SHP77 treated with DMSO at 0.1 percent for 48 hours (cell line): ENCODE measurements at regions not wholly inside any gene's neighbourhood (a gene's known extent, or its start where the extent isn't known, plus 50 kb on each side); places are given as distances from the start of the nearest gene placed in this dataset.

Experiments used
- DNase-seq: peaks from one replicate; lab custom pipeline; 2025; lab: John Stamatoyannopoulos, UW

DNA sequence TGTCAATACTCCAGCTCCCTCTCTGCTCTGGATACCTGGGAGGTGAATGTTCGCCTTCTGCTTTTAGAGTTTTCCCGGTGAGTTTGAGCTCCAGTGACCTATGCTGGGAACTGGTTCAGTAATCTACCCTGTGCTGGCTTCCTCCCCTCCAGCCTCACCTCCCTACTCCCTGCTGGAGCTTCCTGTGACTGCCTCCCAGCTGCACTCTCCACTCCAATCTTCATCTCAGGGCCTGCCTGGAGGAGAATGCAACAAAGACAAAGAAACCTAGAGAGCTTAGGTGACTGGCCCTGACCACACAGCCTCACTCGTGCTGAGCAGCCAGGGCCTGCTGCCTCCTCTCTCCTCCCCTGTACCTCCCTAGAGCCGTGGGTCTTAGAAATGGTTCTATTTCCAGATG is 101.6 kb upstream of the FOXF1 start:
- no peak for DNase-seq

DNA sequence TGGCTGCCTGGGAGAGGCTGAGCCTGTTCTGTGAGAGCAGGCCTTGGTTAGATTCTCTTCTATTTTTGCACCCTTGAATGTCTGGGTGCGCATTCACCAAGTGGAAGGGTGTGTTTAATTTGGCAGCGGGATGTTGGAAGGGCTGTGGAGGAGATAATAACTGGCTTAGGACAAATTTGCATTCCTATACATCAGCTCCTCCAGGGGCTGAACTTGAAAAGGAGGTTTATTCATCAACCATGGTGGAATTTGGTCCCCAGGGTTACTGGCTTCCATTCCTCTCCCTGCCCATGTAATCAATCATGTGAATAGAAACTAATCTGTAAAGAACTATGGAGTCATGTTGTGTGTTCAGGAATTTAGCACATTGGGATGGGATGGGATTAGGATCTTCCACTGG is 100.2 kb upstream of the FOXF1 start:
- DNase-seq, result no peak

DNA sequence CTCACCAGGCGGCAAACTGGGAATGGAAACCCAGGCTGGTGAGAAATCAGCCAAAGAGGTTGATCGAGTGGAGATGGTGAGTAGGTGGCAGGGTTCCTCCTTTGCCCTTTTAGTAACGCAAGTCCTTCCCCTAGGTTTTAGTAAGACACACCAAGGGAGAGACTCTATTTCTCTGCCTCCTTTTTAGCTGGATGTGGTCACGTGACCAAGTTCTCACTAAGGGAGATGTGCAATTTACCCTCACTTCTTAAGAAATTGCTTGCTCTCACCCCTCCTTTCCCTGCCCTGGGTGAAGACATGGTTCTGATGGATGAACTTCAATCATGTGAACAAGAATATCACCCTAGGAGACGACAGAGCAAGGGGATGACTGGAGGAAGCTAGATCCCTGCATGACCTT is 99.8 kb upstream of the FOXF1 start:
- no peak for DNase-seq

DNA sequence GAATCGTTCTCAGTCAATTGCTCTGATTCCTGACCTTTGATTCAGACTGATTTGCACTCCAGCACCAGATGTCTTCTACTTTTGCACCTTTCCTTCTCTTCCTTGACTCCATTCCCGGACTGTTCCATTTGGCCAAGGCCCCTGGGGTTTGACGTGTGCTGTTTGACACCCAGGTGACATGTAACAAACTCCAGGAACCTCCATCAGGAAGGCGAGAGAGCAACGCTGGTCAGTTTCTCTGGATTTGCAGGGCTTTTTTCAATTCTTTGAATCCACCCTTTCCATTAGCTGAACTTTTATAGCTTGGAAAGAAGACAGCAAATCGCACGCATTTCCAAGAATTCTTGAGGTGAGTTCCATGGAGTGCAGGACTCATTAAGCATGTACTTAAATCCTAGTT is 98.4 kb upstream of the FOXF1 start:
- no peak for DNase-seq

DNA sequence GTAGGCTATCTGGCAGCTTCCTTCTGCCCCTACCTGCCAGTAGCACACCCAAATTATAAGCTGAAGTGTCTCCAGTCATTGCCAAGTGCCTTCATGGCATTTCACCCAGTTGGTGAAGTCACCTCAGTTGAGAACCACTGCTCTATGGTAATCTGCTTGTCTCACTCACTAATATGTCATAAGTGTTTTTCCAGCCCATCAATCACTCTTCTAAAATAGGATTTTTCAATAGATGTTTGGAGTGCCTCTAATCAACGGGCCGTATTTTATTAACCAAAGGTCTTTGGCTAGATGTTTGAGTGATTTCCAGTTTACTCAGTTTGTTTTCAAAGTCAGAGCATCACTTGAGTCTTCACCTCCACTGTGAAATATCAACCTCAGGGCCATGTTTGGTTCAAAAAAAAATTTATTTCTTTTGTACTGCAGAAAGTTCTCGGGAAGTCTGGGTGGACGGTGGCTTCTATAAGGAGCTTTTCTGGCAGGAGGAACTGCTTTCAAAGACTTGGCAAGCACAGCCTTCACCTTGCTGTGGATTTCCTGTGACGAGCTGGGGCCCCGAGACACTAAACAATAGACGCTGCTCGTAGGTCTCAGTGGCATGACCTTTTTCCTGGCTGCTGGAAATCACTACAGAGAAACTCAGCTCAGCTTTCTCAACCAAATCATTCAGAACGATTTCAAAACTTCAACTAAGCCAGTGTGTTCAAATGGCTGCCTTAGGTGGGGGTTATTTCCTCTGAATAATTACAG is 95.2 kb upstream of the FOXF1 start:
- DNase-seq, result no peak

DNA sequence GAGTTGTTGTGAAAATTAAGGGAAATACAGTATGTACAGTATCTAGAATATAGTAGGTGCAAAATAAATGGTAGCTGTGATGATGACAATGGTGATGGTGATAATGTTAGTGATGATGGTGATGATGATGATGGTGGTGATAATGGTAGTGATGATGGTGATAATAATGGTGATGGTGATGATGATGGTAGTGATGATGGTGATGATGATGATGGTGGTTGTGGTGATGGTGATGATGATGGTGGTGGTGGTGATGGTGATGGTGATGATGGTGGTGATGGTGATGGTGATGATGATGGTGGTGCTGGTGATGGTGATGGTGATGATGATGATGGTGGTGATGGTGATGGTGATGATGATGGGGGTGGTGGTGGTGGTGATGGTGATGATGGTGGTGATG is 91.3 kb upstream of the FOXF1 start:
- DNase-seq, result no peak

DNA sequence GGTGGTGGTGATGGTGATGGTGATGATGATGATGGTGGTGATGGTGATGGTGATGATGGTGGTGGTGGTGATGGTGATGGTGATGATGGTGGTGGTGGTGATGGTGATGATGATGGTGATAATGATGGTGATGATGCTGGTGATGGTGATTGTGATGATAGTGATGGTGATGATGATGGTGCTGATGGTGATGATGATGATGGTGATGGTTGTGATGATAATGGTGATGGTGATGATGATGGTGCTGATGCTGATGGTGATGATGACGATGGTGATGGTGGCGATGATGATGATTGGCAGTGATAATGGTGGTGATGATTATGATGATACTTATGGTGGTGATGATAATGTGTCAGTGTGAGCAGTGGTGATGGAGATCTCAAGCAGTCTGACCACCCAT is 90.8 kb upstream of the FOXF1 start:
- no peak for DNase-seq

DNA sequence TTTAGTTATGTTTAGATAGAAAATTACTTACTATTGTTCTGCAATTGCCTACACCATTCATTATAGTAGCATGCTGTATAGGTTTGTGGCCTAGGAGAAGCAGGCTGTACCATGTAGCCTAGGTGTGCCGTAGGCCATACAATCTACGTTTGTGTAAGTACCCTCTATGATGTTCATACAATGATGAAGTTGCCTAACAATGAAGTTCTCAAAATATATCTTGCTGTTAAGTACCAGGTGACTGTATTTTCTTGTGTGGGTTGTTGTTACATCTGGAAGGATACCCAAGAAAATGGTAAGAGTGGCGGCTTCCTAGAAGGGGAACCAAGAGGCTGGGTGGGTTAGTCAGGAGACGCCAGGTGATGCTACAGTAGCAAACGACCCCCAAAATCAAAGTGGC is 88.3 kb upstream of the FOXF1 start:
- no peak for DNase-seq

DNA sequence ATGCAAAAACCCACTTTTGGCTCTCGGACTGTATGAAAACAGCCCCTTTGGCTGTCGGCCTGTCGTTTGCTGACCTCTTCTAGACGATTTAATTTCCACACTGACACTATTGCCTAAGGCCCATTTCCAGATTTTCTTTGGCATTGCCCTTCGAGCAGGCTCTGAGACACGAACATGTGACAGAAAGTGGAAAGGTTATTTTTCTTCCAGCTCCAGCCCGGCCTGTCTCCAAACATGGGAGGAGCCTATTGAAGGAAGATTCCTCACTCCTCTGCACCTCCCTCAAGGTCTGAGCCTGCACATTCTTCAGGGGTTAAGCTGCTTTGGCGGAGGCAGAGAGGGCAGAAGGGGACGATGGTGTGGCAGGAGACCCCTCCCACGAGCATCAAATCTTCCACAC is 85.9 kb upstream of the FOXF1 start:
- no peak for DNase-seq

DNA sequence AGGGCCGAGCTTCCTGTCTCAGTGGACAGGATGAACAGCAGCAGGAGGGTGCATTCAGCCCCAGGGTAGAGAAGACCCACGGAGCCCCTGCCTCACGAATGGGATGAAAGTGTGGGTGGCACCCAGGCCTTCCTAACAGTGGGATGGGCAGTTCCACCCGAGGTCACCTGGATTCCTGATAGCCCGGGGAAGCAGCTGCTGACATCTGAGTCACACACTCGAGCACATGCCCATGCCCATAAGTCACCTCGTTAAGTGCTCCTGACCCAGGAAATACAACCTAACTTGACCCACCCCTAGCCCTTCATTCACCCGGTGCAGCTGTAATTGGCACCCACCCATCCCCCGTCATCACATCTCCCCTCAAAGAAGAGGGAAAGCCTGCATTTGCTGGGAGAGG is 85.3 kb upstream of the FOXF1 start:
- DNase-seq, result no peak

DNA sequence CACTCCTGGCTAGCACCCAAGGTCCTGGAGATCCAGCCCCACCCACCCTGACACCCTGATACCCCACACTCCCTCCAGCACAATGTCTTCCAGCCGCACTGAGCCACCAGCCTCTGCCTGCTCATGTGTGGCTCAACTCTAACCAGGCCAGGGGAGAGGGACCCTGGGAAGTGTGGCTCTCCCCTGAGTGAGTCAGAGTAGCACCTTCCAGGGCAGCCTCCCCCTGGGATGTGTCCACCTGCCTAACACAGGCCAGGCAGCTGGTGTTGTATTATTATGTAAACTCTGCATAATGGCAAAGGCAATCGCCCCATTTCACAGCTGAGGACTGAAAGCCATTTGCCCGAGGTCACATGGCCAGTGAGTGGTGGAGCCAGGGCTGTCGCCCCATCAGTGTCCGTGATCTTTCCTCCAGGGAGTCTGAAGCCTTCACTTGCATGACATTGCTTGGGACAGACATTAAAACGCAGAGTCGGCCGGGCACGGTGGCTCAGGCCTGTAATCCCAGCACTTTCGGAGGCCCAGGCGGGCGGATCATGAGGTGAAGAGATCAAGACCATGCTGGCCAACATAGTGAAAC is 84.2 kb upstream of the FOXF1 start:
- DNase-seq, result no peak

DNA sequence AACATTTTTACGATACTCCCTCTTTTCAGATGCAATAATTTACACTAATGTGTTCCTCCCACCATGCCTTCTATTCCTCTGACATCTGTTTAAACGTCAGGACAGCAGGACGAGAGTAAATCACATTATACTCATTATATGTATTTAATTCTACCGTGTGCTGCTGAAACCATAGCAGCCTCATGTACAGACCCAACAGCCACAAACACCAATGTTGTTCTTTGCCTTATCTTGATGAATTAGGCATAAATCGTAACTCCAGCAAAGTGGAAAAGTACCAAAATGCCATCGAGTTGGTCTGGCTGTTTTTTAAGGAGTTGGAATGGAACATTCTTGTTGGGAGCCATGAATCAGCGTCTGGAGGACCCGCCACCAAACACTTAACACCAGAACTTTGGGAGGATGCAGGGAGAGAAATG is 82.9 kb upstream of the FOXF1 start:
- DNase-seq, result no peak

DNA sequence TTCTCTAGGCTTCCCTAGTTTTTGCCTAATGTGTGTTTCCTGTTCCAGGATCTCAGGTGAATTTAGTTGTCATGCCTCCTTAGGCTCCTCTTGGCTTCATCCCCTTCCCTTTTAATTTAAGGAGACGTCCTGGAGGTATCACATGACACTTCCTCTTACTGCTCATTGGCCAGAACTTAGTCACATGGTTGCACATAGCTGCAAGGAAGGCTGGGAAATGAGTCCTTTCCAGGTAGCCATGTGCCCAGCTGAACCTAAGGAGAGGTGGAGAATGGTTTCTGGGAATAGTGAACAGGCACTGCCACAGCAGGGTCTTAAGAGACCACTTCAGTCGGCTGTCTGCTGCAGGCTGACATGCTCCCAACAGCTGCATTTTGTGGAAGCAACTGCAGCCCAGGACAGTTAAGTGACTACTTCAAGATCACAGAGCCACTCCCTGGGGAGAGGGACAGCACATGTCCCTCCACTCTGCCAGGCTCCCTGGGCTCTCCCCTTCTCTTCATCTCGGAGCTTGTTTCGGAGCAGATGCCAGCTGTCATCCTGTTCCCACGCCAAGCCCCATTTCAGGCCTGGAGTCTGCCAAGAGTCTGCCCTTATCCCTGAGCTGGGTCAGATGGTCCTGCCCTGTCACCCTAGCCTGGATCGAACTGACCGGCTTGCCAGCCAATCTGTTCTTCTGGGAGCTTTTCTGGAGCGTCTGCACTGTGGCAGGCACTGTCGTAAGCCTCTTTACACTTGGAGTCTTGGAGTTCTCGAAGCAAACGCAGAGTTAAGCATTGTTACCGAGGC is 81.4 kb upstream of the FOXF1 start:
- DNase-seq, result no peak

DNA sequence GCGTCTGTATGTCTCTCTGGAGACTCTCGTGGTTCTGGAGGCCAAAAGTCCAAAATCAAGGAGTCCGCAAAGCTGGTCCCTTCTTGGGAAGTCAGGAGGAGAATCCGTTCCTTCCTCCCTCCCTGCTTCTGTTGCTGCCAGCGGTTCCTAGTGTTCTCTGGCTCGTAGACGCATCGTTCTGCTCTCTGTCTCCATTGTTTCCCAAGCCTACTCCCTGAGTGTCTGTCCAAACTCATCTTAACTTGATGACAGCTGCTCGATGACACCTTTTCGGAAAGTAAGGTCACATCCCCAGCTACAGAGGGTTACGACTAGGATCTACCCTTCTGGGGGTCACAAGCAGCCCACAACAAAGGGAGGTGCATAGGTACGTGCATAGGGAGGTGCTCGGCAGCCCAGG is 80.7 kb upstream of the FOXF1 start:
- DNase-seq, result no peak

DNA sequence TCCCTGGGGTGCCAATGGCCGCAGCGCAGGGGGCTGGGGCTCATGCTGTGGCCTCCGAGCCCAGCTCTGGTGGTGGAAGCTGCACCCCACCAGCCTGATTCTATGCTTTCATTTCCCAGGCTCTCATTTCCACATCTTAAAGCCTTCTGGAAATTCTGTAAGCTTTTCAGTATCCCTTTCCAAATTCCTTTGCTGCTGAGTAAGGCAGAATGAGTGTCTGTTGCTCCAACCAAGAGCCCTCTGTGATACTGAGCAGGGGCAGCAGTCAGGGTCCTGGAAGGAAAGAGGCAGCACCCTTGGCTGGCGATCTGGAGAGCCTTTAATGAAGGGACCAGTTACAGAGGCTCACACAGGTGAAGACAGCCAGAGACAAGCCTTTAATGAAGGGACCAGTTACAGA is 79.5 kb upstream of the FOXF1 start:
- DNase-seq, result no peak

DNA sequence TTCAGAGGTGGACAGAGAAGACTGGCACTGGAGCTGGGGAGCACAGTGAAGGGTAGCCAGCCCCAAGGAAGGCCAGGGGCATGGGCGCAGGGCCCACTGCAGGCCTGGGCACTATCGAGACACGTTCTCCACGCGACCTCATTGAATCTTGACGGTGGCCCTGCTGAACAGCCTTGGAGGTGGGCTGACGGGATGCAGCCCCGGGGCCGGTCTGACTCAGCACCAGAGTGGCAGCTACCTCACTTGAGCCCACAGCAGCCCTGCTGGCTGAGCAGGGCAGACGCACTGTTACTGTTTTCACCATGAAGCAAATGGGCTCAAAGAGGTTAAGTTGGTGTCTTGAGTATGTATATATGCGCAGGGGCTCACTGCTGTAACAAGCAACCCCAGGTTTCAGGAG is 78.8 kb upstream of the FOXF1 start:
- DNase-seq, result no peak

DNA sequence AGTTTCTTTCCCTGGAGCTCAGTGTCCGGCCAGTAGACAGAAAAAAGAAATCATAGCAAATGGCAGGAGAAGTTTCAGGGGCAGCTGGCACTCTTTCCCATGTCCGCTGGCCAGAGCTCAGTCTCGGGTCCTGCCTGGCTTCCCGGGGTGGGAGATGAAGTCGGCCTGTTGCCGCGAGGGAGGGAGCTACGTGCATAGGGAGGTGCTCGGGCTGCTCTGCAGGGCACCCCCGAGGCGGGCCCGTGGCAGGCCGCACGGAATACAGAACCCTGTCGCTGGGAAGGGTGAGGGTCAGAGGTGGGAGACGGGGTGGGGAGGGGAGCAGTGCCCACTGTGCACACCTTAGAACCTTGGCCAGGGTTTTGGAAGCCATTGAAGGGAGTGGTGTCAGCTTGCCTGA is 78.3 kb upstream of the FOXF1 start:
- no peak for DNase-seq

DNA sequence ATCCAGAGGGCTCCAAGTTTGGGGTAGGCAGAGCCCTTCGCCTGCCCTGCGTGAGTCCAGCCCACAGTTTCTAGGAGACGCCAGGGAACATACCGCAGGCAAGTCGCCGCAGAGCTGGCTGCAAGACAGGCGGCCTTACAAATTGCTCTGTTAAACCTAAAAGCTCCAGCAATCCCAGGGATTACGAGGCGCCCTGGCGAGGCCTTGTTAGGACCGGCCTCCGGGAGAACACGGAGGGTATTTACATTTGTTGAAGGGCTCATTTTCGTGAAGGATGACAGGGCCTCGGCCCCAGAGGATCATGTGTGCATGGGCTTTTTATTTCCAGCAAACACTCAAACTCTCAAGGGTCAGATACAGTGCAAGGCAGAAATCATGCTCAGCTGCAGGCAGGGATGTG is 77.6 kb upstream of the FOXF1 start:
- DNase-seq, result no peak

DNA sequence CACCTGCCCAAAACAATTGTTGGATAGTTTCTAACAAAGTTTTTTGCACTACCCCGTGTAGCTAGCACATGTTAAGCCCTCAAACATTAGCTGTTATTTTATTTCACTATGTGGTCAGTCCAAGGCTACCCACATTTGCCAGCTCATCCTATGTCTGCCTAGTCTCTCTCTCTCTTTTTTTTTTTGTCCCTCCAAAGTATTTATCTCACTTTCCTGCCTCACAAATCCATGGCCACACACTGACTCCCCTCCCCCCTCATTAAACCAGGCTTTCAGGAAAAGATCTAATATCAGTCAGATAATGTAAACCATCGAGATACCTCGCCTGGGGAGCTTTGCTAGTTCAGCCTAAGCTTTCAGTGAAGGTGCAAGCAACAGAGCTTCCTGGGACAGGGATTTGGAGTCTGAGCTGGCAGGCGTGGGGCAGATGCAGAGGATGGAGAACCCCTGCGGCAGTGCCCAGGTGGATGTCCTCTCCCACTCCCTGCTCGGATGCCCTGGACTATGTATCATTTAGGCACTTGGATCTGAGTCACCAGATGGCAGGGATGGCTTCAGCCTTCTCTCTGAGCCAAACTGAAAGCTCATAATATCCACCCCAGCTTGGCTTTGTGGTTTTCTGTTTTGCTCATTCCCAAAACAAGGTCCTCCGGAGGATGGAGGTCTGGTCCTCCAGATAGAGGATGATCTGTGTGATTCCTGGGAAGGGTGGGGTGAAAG is 73.7 kb upstream of the FOXF1 start:
- no peak for DNase-seq

DNA sequence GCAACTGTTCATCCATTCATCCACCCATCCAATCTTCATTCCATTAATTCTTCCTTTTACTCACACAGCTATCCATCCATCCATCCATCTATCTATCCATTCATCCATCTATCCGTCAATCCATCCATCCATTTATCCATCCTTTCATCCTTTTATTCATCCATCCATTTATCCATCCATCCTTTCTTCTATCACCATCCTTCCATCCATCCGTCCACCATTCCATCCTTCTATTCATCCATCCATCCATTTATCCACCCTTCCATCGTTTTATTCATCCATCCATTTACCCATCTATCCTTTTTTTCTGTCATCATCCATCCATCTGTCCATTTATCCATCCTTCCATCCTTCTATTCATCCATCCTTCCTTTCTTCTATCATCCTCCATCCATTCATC is 73.0 kb upstream of the FOXF1 start:
- DNase-seq, result no peak

DNA sequence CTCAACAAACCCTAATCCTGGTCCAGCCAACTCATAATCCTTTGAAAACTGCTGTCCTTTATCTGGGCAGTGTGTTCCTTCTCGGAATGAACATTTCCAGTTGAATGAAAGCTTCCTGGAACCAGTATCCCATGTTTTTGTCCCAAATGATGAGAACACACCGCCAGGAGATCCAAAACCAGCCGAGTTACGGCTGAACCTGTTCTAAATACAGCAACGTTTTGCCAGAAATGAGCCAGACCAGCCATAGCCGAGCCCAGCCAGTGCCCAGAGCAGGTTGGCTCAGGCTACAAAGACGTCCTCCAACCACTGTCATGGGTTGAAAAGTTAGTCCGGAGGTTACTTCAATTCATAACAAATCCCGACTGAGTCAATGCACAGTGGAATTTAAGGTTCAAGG is 67.6 kb upstream of the FOXF1 start:
- DNase-seq, result no peak

DNA sequence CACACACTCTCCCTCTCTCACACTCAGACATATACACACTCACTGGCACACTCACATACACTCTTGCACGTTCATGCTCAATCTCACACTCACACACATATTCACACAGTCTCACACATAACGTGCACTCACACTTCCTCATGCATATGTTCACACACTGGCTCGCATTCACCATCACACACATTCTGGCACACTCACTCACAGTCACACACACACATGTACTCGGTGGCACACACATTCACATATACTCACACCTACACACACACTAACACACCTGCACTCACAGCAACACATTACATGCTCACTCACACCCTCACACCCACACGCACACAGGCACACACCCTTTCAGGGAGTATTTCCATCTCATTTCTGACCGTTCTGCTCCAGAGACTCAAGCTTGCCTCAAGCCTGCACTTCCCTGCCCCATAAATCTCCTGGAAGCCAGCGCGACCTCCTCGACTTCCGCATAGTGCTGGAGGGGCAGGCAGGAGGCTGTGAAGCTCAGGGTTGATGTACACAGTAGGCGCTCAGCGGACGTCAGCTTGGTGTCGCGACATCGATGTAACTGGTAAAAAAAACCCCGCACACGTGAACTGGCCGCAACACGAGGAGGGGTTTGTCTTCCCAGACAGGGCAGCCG is 66.7 kb upstream of the FOXF1 start:
- DNase-seq, result no peak
